ENCODE measurements at regions not wholly inside any gene's neighbourhood (a gene's known extent, or its start where the extent isn't known, plus 50 kb on each side); places are given as distances from the start of the nearest gene placed in this dataset.

GRCh38 chr14:97312910-97313309 lies 515.7 kb downstream of the VRK1 start:
- TF ChIP-seq RAD21 (IDR thresholded peaks at IDR 0.05; ENCODE audit: low read depth) = no peak
- no peak for TF ChIP-seq TCF12 (IDR thresholded peaks at IDR 0.05; ENCODE audit: low read depth)
- no peak for TF ChIP-seq CEBPB (IDR thresholded peaks at IDR 0.05)
- no peak for TF ChIP-seq EP300 (IDR thresholded peaks at IDR 0.05; ENCODE audit: borderline replicate concordance)
- TF ChIP-seq YY1 (IDR thresholded peaks at IDR 0.05; ENCODE audit: low read depth) = no peak
- no peak for TF ChIP-seq NFIC (IDR thresholded peaks at IDR 0.05)
- no peak for TF ChIP-seq FOXM1 (IDR thresholded peaks at IDR 0.05; ENCODE audit: borderline replicate concordance, low read depth)
- no peak for TF ChIP-seq REST (IDR thresholded peaks at IDR 0.05; ENCODE audit: low read depth)
- no peak for TF ChIP-seq MAX (IDR thresholded peaks at IDR 0.05)
- no peak for TF ChIP-seq ZBTB7A (IDR thresholded peaks at IDR 0.05; ENCODE audit: low read depth)
- no peak for TF ChIP-seq USF1 (IDR thresholded peaks at IDR 0.05)
- no peak for TF ChIP-seq CREB1 (IDR thresholded peaks at IDR 0.05; ENCODE audit: low read depth)
- TF ChIP-seq TAF1 (IDR thresholded peaks at IDR 0.05; ENCODE audit: low read depth) = no peak
